Esophagus mucosa (tissue), 1 donor: ENCODE measurements at regions not wholly inside any gene's neighbourhood (a gene's known extent, or its start where the extent isn't known, plus 50 kb on each side); places are given as distances from the start of the nearest gene placed in this dataset.
"Not testable (repeated sequence)": the region's sequence is repeated elsewhere in the genome, so short reads cannot be mapped to it uniquely, and the experiment has no call there.

Source experiments
- ATAC-seq: fragments of 200-7000 bp; cut with Tn5 transposase; one replicate; pipeline ENCODE4 v1.9.1; 2020
- donor health status: DM: yes; HTN: yes; CAD: no.

GRCh38 chr7:13628239-13629001, 361.0 kb downstream of the ETV1 start:
- no peak for ATAC-seq

DNA sequence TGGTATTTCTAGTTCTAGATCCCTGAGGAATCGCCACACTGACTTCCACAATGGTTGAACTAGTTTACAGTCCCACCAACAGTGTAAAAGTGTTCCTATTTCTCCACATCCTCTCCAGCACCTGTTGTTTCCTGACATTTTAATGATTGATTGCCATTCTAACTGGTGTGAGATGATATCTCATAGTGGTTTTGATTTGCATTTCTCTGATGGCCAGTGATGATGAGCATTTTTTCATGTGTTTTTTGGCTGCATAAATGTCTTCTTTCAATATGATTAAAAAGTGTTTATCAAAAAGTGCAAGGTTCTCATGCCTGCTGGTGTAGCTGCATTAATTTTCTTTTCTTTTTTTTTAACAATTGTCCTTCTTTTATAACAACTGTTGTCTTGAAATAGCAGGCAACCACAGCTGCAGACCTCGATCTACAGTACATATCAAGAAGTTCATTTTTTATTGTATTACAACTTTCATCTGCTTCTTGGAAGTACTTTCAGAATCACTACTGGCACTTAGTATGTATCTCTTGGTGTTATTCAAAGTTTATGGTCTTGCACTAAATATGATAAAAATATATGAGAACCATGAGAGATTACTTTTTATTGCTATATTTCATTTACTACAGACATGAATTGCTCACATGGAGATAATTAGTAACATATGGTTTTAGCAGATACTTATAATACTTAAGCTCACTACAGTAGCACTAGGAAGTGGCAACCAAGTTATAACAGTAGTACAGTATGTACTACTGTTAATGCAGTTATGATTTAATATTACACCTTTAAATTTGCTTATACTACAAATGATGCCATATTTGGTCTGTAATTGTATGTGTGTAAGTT, 358.0 kb downstream of the ETV1 start:
- not testable (repeated sequence) for ATAC-seq

DNA sequence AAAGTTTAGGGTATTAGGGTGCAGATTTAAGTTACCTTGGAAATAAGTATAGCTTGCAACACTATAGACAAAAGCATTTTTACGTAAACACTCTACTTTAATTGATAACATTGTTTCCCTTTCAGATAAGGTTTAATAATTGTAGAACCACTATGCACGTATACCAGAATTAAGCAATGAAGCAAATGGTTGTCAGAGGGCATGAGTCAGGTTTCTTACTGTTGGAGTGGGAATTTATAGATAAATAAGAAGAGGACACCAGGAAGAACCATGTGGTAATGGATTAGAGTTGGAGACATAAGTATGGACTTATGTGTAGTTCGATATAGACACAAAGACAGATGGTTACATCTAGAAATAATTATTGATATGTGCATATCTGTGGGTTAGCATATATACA, 355.6 kb downstream of the ETV1 start:
- ATAC-seq: no peak

DNA sequence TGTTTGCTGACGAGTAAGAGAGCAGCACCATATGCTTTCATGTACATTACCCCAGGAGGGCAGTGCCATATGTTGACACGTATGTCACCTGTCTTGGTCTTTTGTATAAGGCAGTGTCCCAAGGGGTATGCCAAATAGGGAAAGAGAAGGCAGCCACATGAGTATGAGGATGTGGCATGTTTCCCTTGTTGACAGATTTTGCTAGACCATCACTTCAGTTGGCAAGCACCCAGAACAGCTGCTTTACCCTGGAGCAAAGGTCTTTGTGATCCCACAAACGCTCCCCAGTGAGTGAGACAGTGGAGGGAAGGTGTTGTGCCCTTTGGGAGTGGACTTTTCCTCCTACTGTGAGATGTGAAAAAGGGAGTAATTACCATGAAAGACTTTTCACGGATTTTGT, 350.1 kb downstream of the ETV1 start:
- ATAC-seq: no peak

- ATAC-seq: no peak
These were observed 347.8 kb downstream of the ETV1 start for GRCh38 chr7:13641714-13642113.

- ATAC-seq: no peak
These were observed 338.3 kb downstream of the ETV1 start for GRCh38 chr7:13651167-13651566.

DNA sequence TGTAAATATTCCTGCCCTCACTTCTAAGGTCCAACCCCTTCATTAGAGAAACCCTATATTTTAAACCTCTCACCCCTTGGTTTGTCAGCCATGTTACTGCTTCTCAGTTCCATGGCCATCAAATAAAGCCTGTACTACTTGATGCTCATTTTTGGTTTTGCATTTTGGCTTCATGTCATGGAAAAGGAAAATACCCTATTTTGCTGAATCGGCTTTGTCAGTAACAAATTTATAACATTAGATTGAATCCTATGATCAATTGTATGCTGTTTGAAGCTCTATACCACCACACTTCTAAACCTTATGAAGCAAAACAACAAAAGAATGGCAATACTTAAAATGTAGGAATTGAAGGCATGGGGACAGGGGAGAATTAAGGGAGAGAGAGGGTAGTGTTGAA, 333.1 kb downstream of the ETV1 start:
- no peak for ATAC-seq

- no peak for ATAC-seq
These were observed 316.2 kb downstream of the ETV1 start for GRCh38 chr7:13673290-13673689.

DNA sequence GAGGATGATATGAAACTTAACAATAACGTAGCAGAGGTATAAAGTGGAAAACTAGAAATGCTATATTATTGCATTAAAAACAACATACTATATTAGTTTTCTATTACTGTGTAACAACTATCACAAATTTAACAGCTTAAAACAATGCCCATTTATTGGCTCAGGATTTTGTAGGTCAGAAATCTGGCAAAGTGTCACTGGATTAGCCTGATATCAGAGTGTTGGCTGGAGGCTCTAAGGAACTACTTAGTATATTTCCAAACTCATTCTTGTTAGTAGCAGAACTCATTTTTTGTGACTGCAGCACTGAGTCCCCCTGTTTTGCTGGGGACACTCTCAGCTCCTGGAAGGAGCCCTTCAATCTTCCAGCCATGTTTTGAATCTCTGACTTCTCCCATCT, 306.8 kb downstream of the ETV1 start:
- no peak for ATAC-seq

GRCh38 chr7:13687500-13687899, 302.0 kb downstream of the ETV1 start:
- ATAC-seq: no peak

DNA sequence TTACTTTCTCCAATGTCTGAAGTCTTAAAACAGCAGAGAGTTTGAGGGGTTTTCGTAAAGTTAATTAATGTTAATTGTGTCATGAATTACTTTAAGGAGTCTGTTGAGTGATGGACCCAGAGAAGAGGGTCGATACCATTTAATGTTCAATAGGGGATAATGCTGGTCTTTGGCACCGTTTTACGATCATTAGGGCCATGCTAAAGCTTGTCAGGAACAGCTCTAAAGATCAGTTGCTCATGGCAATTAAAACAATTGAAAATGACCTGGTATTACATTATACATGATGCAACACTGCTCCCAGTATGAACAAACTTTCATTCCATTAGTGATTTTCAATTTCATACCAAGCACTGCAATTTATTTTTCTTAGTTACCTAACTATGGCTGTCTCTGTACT, 296.9 kb downstream of the ETV1 start:
- ATAC-seq: no peak

DNA sequence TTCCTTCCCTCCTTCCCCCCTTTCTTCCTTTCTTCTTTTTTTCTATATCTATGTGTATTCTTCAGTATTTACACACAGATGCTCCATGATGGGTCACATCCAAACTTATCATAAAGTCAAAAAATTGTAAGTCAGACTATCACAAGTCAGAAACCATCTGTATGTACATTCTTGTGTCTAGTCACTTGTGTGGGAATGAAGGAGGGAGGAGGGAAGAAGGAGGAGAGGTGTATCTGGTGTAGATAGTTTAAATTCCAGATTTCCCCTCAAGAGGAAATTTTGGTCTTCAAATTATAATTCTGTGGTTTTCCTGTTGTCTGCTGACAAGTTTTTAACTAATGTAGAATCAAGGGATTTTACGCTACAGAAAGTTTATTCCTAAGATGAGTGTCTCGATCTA, 287.2 kb downstream of the ETV1 start:
- ATAC-seq: no peak

DNA sequence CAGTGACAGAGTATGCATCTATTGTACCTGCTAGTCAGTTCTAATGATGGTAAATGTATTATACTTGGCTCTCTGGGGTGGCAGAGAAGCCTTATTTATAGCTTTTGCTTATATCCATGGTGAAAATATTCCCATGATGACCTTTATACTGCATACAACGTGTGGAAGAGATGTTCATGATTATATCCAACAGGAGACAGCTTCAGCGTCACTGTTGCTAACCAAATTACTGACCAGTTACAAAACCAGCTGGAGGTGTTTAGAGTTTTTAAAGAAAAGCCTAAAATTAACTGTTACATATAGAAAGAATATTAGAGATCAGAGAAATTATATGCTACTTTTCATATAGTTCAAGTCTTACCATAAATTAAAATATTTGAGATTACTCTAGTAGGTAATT, 280.8 kb downstream of the ETV1 start:
- ATAC-seq: no peak

DNA sequence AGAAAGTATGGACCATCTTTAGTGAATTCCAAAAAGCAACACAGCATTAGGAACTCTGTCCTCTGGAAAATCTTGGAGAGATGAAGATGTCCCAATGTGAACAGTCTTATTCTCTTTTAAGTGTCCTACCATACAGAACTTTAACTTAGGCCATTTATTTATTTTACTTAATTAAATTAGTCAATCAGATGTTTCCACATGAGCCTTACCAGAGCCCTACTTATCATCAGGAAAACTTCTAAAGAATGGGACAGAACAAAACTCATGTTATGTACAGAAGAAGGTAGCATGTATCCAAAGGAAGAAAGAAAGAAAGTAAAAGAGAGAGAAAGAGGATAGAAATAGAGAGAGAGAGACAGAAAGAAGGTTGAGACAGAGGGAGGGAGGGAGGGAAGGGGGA, 276.4 kb downstream of the ETV1 start:
- ATAC-seq: no peak

DNA sequence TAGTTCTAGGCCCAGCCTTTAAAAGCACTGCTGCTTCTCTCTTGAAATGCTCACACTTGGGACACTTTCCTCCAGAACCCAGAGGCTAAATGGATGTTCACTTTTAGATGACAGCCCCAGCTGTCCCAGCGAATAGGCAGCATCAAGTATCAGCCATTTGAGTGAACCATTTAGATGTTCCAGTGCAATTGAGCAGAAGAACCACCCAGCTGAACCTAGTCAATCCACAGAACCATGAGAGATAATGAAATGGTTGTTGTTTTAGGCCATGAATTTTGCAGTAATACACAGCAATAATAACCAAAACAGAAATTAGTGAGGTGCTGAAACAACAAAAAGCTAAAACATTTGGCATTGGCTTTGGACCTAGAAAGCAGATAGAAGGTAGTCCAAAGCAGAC, 273.9 kb downstream of the ETV1 start:
- ATAC-seq: no peak

DNA sequence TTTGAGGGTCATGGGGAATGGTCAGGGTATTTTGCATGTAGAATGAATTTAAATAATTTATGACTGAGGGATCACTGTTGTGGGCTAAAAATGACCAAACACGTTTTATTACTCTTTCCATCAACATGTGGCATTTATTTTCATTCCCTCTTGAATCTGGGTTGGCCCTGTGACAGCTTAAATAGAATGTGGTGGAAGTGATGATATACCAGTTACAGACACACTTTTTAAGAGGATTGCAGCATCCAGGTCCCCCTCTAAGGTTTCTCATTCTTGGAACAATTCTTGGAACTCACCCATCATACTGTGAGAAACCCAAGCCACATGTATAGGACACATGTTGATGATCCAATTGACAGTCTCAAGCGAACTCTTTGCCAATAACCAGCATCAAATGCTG, 272.4 kb downstream of the ETV1 start:
- no peak for ATAC-seq

GRCh38 chr7:13724191-13724976, 265.1 kb downstream of the ETV1 start:
- ATAC-seq: no peak

DNA sequence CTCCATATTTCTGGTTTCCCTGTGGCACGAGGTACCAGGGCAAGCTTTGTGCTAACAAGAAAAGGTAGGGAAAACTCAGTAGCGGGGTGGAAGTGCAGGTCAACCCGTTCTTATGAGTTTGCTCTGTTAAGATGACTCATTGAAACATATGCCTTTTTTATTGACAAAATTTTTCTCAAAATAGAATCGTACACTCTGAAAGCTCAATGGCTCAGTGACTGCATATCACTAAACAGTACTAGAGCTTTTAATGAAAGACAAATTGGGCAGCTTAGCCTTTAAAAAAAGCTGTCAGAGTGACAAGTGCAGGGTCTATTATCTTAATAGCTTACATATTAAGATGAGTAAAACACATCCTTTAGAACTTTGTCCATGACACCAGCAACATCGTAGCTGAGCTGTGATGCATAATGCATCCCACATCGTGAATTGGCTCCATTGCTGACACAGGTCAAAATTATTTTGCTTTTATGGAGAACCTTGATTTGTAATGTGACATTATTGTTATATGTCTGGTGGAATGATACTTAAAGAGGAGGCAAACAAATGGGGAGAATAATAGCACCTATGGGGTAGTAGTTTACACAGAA, 264.4 kb downstream of the ETV1 start:
- no peak for ATAC-seq

DNA sequence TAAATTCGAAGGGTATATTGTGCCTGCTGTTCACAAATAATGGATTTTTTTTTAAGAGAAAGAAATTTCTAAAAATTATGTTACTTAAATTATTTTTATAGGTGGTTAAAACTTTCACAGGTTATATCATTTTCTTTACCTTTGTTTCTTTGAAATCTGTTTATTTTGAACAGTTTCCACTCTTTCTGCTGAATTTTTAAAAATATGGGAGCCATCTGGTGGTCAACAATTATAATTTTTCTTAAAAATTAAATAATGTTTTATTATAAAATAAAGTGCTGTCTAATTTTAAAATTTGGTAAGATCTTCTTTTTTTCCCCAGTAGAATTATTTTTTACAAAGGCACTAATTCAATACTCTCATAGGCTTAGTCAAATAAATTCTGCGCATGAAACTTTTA, 263.9 kb downstream of the ETV1 start:
- no peak for ATAC-seq

DNA sequence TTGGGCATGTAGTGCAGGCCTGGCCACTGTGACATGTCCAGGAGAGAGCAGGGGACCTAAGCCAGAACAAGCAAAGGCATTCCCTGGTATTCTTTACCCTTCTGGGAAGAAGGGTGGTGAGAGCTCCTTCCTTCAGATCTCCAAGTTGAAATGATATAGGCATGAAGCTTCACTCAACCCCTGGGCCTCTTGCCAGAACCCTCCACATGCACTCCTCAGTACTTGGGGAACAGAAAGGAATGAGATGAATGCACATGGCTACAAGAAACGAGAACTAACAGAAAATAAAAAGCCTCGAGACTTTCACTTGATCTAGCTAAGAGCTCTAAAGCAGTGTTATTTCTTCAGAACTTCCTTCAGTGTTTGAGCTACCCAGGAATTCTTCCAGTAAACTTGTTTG, 262.2 kb downstream of the ETV1 start:
- ATAC-seq: no peak

DNA sequence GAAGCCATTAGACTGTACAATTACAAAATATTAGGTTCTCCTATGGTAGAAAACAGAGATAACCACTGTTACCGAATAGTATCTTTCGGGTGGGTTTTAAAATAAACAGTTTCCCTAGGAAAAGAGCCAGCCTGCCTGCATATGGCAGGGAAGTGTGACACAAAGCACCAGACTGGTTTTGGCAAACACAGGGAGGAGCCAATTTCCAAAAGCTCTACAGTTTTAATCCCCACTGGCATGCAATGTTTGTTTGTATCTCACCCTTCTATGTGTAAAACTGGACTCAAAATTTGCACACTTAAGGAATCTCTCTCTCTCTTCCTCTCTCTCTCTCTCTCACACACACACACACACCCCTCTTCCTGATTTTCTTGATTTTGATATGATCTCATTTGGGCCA, 261.7 kb downstream of the ETV1 start:
- ATAC-seq: no peak

GRCh38 chr7:13728430-13728829, 261.0 kb downstream of the ETV1 start:
- ATAC-seq: not testable (repeated sequence)

GRCh38 chr7:13731643-13732042, 257.8 kb downstream of the ETV1 start:
- no peak for ATAC-seq
